ENCODE measurements at regions not wholly inside any gene's neighbourhood (a gene's known extent, or its start where the extent isn't known, plus 50 kb on each side); places are given as distances from the start of the nearest gene placed in this dataset.

DNA sequence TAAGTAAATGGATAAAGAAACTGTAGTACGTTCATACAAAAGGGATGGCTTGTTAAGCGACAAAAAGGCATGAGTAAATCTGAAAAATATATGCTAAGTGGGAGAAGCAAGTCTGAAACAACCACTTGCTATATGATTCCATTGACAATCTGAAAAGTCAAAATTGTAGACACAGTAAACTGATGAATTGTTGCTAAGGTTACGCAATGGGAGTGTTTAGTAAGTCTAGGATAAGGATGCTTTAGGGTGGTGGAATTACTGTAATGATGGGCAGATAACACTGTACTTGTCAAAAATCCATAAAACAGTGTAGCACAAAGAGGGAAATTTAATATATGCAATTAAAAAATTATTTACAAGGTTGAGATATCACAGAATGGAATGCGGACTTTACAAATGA is 984.9 kb downstream of the FSCB start:
- ChIA-PET CTCF (no interaction called here), POLR2A (no interaction called here)
- no peak for FAIRE-seq
- Histone ChIP-seq H3K9me3 (replicated peaks; ENCODE audit: control insufficient read depth, insufficient read depth, low read length) (no peaks in the 10 kb centered on the region), H3K9me1 (replicated peaks; ENCODE audit: control insufficient read depth, extremely low read depth, insufficient read depth, low read length) (no peaks in the 10 kb centered on the region), H4K20me1 (replicated peaks; ENCODE audit: control insufficient read depth, extremely low read depth, insufficient read depth, low read length) (no peaks in the 10 kb centered on the region), H3K9ac (replicated peaks; ENCODE audit: extremely low read depth, insufficient read depth, low read length) (no peak overlapping the region), H3K36me3 (ENCODE audit: control insufficient read depth in 2 of 2, extremely low read depth in 1 of 2, insufficient read depth in 2 of 2, low read length in 2 of 2) (no peaks in the 10 kb centered on the region), H3K27ac (ENCODE audit: insufficient read depth, low read depth, low read length) (no peak overlapping the region), H3K4me3 (replicated peaks in 1 of 3; ENCODE audit: insufficient read depth in 1 of 3, low read depth in 1 of 3, low read length in 3 of 3) (no peak overlapping the region), H3K4me2 (ENCODE audit: insufficient read depth, low read length) (no peak overlapping the region), H3K27me3 (ENCODE audit: control insufficient read depth in 2 of 2, insufficient read depth in 2 of 2, low read length in 2 of 2) (no peaks in the 10 kb centered on the region), H2AFZ (ENCODE audit: low read depth, low read length) (no peak overlapping the region), H3K4me1 (ENCODE audit: control insufficient read depth, extremely low read depth, insufficient read depth, low read length) (no peaks in the 10 kb centered on the region), H3K79me2 (ENCODE audit: control insufficient read depth, insufficient read depth, low read length) (no peaks in the 10 kb centered on the region)
- intact Hi-C loops (cut with micrococcal nuclease) = no loop called here
- DNase-seq (ENCODE audit: low read depth, low spot score) = no peak
- TF ChIP-seq JUN (IDR thresholded peaks at IDR 0.05; ENCODE audit: borderline replicate concordance, insufficient read depth, insufficient read length, low read depth) (no peak), CTCF (IDR thresholded peaks at IDR 0.05; ENCODE audit: extremely low read depth in 1 of 2, insufficient read depth in 1 of 2, low read depth in 1 of 2, low read length in 2 of 2) (no peak), MYC (IDR thresholded peaks at IDR 0.05; ENCODE audit: low read depth, low read length) (no peak), MAX (IDR thresholded peaks at IDR 0.05; ENCODE audit: insufficient read depth, insufficient read length) (no peak), GATA2 (IDR thresholded peaks at IDR 0.05; ENCODE audit: insufficient read depth, insufficient read length, low read depth, low read length) (no peak)
- dilution Hi-C loops (cut with MboI; ENCODE audit: extremely low pct_ligation_motif_present, low sequenced_read_pairs) = no loop called here
- BruUV-seq (replicated peaks) = no TSS peak

- no peaks in the 10 kb centered on the region for H3K79me2 ChIP-seq (ENCODE audit: control insufficient read depth, insufficient read depth, low read length)
- no peaks in the 10 kb centered on the region for H3K36me3 ChIP-seq (ENCODE audit: control insufficient read depth in 2 of 2, extremely low read depth in 1 of 2, insufficient read depth in 2 of 2, low read length in 2 of 2)
- H2AFZ ChIP-seq (ENCODE audit: low read depth, low read length) = no peak overlapping the region
- intact Hi-C loops (cut with micrococcal nuclease) = no loop called here
- ChIA-PET CTCF (no interaction called here), POLR2A (no interaction called here)
- H3K4me2 ChIP-seq (ENCODE audit: insufficient read depth, low read length) = no peak overlapping the region
- H3K4me1 ChIP-seq (ENCODE audit: control insufficient read depth, extremely low read depth, insufficient read depth, low read length) = no peaks in the 10 kb centered on the region
- H4K20me1 ChIP-seq (replicated peaks; ENCODE audit: control insufficient read depth, extremely low read depth, insufficient read depth, low read length) = no peaks in the 10 kb centered on the region
- no peaks in the 10 kb centered on the region for H3K9me3 ChIP-seq (replicated peaks; ENCODE audit: control insufficient read depth, insufficient read depth, low read length)
- no peaks in the 10 kb centered on the region for H3K9me1 ChIP-seq (replicated peaks; ENCODE audit: control insufficient read depth, extremely low read depth, insufficient read depth, low read length)
- H3K4me3 ChIP-seq (replicated peaks in 1 of 3; ENCODE audit: insufficient read depth in 1 of 3, low read depth in 1 of 3, low read length in 3 of 3) = no peak overlapping the region
- FAIRE-seq = no peak
- no peak overlapping the region for H3K9ac ChIP-seq (replicated peaks; ENCODE audit: extremely low read depth, insufficient read depth, low read length)
- DNase-seq (ENCODE audit: low read depth, low spot score) = no peak
- dilution Hi-C loops (cut with MboI; ENCODE audit: extremely low pct_ligation_motif_present, low sequenced_read_pairs) = no loop called here
- no peak overlapping the region for H3K27ac ChIP-seq (ENCODE audit: insufficient read depth, low read depth, low read length)
- TF ChIP-seq POLR2AphosphoS5 (IDR thresholded peaks at IDR 0.05; ENCODE audit: insufficient read depth, low read depth, low read length) = no peak
- no peak for TF ChIP-seq MYC (IDR thresholded peaks at IDR 0.05; ENCODE audit: low read depth, low read length)
- no peak for TF ChIP-seq GATA2 (IDR thresholded peaks at IDR 0.05; ENCODE audit: insufficient read depth, insufficient read length, low read depth, low read length)
- no peak for TF ChIP-seq FOS (IDR thresholded peaks at IDR 0.05; ENCODE audit: borderline replicate concordance, insufficient read depth, low read length)
- no peak for TF ChIP-seq POLR2A (IDR thresholded peaks at IDR 0.05; ENCODE audit: low read depth, low read length)
- no peak for TF ChIP-seq EZH2 (IDR thresholded peaks at IDR 0.05; ENCODE audit: borderline replicate concordance, low read depth, low read length, severe bottlenecking)
- no peak for TF ChIP-seq CTCF (IDR thresholded peaks at IDR 0.05; ENCODE audit: extremely low read depth in 1 of 2, insufficient read depth in 1 of 2, low read depth in 1 of 2, low read length in 2 of 2)
- no peak for TF ChIP-seq JUN (IDR thresholded peaks at IDR 0.05; ENCODE audit: borderline replicate concordance, insufficient read depth, insufficient read length, low read depth)
- TF ChIP-seq MAX (IDR thresholded peaks at IDR 0.05; ENCODE audit: insufficient read depth, insufficient read length) = no peak
- H3K27me3 ChIP-seq (ENCODE audit: control insufficient read depth in 2 of 2, insufficient read depth in 2 of 2, low read length in 2 of 2) = no peaks in the 10 kb centered on the region
- BruUV-seq (replicated peaks) = no TSS peak
Observed at GRCh38 chr14:43503508-43503907, 1003.6 kb downstream of the FSCB start.

Data from endothelial cell of umbilical vein (primary cell).